ENCODE measurements at regions not wholly inside any gene's neighbourhood (a gene's known extent, or its start where the extent isn't known, plus 50 kb on each side); places are given as distances from the start of the nearest gene placed in this dataset.

DNA sequence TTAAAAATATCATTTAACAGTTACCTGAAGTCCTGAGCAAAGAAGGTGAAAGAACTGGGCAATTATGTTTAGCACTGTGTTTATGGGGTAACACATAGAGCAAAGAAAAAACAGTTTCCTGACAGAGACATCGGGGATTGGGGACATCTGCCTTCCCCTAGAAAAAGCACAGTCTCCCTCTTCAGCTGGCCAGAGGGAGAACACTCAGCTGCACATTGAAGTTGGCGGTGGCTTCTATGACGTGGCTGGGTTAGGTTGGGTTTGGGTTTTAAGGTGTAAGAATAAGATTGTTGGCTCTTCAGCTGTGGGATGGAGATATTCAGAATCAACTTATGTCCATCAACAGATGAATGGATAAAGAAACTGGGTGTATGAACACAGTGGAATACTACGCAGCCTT, 124.0 kb upstream of the DTNBP1 start:
- Histone ChIP-seq H2AFZ (ENCODE audit: low read length) (no peak overlapping the region), H3K9me2 (replicated peaks; ENCODE audit: low read length) (no peaks in the 10 kb centered on the region), H3K9me3 (ENCODE audit: low read length) (no peaks in the 10 kb centered on the region), H4K20me1 (ENCODE audit: low read length) (no peaks in the 10 kb centered on the region), H3K9ac (ENCODE audit: low read length) (no peak overlapping the region), H3K4me1 (ENCODE audit: insufficient read depth, low read length) (no peaks in the 10 kb centered on the region), H3K36me3 (ENCODE audit: low read depth, low read length) (no peaks in the 10 kb centered on the region), H3K27ac (ENCODE audit: low read length) (no peak overlapping the region), H3K4me3 (ENCODE audit: low read length) (no peak overlapping the region), H3K79me2 (ENCODE audit: low read length) (no peaks in the 10 kb centered on the region), H3F3A (ENCODE audit: low read length, unreplicated experiment) (no peaks in the 10 kb centered on the region), H3K27me3 (ENCODE audit: low read length) (no peaks in the 10 kb centered on the region), H3K4me2 (ENCODE audit: low read length) (no peak overlapping the region)
- CTCF ChIA-PET = no interaction called here
- DNase-seq = no peak
- ATAC-seq = no peak
- TF ChIP-seq EZH2 (IDR thresholded peaks at IDR 0.05; ENCODE audit: low read length, unreplicated experiment) (no peak), EZH2phosphoT487 (IDR thresholded peaks at IDR 0.05; ENCODE audit: borderline replicate concordance, low read length) (no peak)
- TF ChIP-seq, protein P1, sequence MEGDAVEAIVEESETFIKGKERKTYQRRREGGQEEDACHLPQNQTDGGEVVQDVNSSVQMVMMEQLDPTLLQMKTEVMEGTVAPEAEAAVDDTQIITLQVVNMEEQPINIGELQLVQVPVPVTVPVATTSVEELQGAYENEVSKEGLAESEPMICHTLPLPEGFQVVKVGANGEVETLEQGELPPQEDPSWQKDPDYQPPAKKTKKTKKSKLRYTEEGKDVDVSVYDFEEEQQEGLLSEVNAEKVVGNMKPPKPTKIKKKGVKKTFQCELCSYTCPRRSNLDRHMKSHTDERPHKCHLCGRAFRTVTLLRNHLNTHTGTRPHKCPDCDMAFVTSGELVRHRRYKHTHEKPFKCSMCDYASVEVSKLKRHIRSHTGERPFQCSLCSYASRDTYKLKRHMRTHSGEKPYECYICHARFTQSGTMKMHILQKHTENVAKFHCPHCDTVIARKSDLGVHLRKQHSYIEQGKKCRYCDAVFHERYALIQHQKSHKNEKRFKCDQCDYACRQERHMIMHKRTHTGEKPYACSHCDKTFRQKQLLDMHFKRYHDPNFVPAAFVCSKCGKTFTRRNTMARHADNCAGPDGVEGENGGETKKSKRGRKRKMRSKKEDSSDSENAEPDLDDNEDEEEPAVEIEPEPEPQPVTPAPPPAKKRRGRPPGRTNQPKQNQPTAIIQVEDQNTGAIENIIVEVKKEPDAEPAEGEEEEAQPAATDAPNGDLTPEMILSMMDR (conservative IDR thresholded peaks at IDR 0.05; ENCODE audit: low read depth, low read length) = no peak
- intact Hi-C loops (cut with micrococcal nuclease) = no loop called here
- no TSS peak for BruUV-seq (replicated peaks)
- POLR2A ChIA-PET (ENCODE audit: unreplicated experiment) = interaction anchor here (0.6 kb wide), 1 partner anchor 84 kb away, joined by 3 read pairs; no protein-coding TSS in a partner anchor

DNA sequence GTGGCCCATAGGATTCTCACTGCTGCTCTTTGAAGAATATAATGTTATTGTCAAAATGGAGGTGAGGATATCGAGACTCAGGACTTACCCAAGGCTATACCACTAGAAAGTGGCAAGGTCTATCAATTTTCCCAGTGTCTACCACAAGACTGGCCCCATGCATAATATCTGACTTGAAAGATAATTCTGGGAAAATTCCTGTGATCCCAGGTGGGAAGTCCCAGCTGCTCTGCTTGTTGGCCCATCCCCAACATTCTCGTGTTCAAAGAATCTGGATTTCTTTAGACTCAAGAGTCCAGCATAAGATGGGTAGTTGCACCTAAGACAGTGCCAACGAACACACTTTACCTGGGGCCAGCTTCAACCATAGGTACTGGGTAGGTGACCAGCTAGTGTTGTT, 120.7 kb upstream of the DTNBP1 start:
- CTCF ChIA-PET = no interaction called here
- peaks cover 3% of the 10 kb centered on the region; the same call in 1 of the 2 replicates for H3K27me3 ChIP-seq (ENCODE audit: low read length)
- no peak overlapping the region for H3K4me3 ChIP-seq (ENCODE audit: low read length)
- no peaks in the 10 kb centered on the region for H3K79me2 ChIP-seq (ENCODE audit: low read length)
- no peaks in the 10 kb centered on the region for H3K9me2 ChIP-seq (replicated peaks; ENCODE audit: low read length)
- no peak overlapping the region for H3K27ac ChIP-seq (ENCODE audit: low read length)
- H4K20me1 ChIP-seq (ENCODE audit: low read length) = no peaks in the 10 kb centered on the region
- ATAC-seq (no peak), DNase-seq (no peak)
- H3F3A ChIP-seq (ENCODE audit: low read length, unreplicated experiment) = no peaks in the 10 kb centered on the region
- H3K4me1 ChIP-seq (ENCODE audit: insufficient read depth, low read length) = no peaks in the 10 kb centered on the region
- no peak overlapping the region for H3K4me2 ChIP-seq (ENCODE audit: low read length)
- H3K9ac ChIP-seq (ENCODE audit: low read length) = no peak overlapping the region
- H3K9me3 ChIP-seq (ENCODE audit: low read length) = no peaks in the 10 kb centered on the region
- no peak overlapping the region for H2AFZ ChIP-seq (ENCODE audit: low read length)
- no TSS peak for BruUV-seq (replicated peaks)
- no peaks in the 10 kb centered on the region for H3K36me3 ChIP-seq (ENCODE audit: low read depth, low read length)
- intact Hi-C loops (cut with micrococcal nuclease) = no loop called here
- POLR2A ChIA-PET (ENCODE audit: unreplicated experiment) = no interaction called here
- TF ChIP-seq EZH2phosphoT487 (IDR thresholded peaks at IDR 0.05; ENCODE audit: borderline replicate concordance, low read length) = no peak
- no peak for TF ChIP-seq EZH2 (IDR thresholded peaks at IDR 0.05; ENCODE audit: low read length, unreplicated experiment)
- TF ChIP-seq, protein P1 (conservative IDR thresholded peaks at IDR 0.05; ENCODE audit: low read depth, low read length) = no peak

DNA sequence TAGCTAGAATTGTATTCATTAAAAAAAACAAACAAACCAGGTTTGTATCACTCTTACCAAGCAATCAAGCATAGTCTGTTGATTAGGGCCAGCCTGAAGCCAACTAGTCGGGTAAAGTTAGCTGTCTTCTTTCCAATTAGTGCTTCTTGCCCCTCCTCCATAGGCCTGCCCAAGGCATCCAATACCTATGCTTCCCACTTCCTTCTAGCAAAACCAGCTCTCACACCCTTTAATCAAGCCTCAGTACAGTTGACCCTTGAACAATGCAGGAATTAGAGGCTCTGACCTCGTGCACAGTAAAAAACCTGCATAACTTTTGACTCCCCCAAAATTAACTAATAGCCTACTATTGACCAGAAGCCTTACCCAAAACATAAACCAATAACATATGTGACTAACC, 119.1 kb upstream of the DTNBP1 start:
- ATAC-seq = no peak
- BruUV-seq (replicated peaks) = no TSS peak
- POLR2A ChIA-PET (ENCODE audit: unreplicated experiment) = no interaction called here

More for the DNA sequence above, 119.1 kb upstream of the DTNBP1 start:
- CTCF ChIA-PET = no interaction called here
- no peaks in the 10 kb centered on the region for H3F3A ChIP-seq (ENCODE audit: low read length, unreplicated experiment)
- H3K9me2 ChIP-seq (replicated peaks; ENCODE audit: low read length) = no peaks in the 10 kb centered on the region
- H3K79me2 ChIP-seq (ENCODE audit: low read length) = no peaks in the 10 kb centered on the region
- no peak for TF ChIP-seq EZH2phosphoT487 (IDR thresholded peaks at IDR 0.05; ENCODE audit: borderline replicate concordance, low read length)
- no peak for TF ChIP-seq EZH2 (IDR thresholded peaks at IDR 0.05; ENCODE audit: low read length, unreplicated experiment)
- TF ChIP-seq, protein P1 (conservative IDR thresholded peaks at IDR 0.05; ENCODE audit: low read depth, low read length) = no peak
- no peak overlapping the region for H3K4me3 ChIP-seq (ENCODE audit: low read length)
- no peaks in the 10 kb centered on the region for H3K4me1 ChIP-seq (ENCODE audit: insufficient read depth, low read length)
- no peaks in the 10 kb centered on the region for H4K20me1 ChIP-seq (ENCODE audit: low read length)
- H3K9ac ChIP-seq (ENCODE audit: low read length) = no peak overlapping the region
- intact Hi-C loops (cut with micrococcal nuclease) = no loop called here
- no peaks in the 10 kb centered on the region for H3K36me3 ChIP-seq (ENCODE audit: low read depth, low read length)
- H3K27ac ChIP-seq (ENCODE audit: low read length) = no peak overlapping the region
- DNase-seq = no peak
- H2AFZ ChIP-seq (ENCODE audit: low read length) = no peak overlapping the region
- peaks cover 3% of the 10 kb centered on the region; the same call in 1 of the 2 replicates for H3K27me3 ChIP-seq (ENCODE audit: low read length)
- no peaks in the 10 kb centered on the region for H3K9me3 ChIP-seq (ENCODE audit: low read length)
- H3K4me2 ChIP-seq (ENCODE audit: low read length) = no peak overlapping the region
